ENCODE measurements at regions not wholly inside any gene's neighbourhood (a gene's known extent, or its start where the extent isn't known, plus 50 kb on each side); places are given as distances from the start of the nearest gene placed in this dataset.

DNA sequence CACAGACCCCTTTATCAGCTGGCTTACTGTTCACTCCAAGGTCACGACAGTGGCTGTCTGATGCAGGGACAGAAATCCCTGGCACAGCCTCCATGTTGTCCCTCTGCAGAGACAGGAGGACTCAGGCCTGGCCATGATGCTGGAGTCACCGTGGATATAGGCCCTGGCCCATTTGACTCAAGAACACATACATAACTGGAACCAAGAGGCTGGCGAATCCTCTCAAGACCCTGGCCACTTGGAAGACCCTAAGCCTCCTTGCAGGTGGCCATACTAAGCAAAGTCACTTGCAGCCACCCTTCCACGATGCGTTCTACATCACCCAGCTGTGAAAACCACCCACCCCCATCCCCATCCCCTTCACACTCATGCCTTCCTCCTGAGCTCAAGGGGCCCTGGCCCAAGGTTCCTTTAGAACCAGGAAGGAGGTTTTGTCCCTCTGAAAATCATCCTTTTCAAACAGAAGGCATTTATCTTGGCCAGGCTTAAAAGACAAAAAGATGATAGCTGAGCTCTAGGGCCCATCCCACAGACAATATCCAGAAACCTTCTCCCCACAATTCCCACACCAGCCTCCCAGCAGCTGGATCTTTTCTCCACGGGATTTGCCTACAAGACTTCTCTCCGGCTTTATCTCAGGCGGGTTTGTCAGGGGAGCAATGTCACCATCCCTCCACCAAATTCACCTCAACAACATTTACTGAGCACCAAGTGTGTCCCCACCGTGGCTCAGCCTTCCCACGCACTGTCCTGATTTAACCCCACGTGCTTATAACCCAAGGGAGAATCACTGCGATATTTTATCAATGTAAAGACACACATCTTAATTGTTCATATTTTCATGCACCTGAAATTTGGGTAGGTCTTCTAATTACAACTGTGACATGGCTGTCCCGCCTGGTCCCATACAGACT lies 123.4 kb upstream of the SERPIND1 start:
- intact Hi-C loops (cut with DNase I), result no loop called here
- Histone ChIP-seq H3K27ac (replicated peaks in 1 of 4) (no peak overlapping the region), H3K36me3 (no peaks in the 10 kb centered on the region), H3K4me1 (no peaks in the 10 kb centered on the region), H3K27me3 (no peaks in the 10 kb centered on the region), H3K4me3 (no peak overlapping the region), H3K9me3 (no peaks in the 10 kb centered on the region)
- 74% methylated on average over 13 of the region's 13 CpGs for WGBS
- DNase-seq (ENCODE audit: extremely low spot score), result peak; percentile 86
- TF ChIP-seq CTCF (IDR thresholded peaks at IDR 0.05), result no peak
- TF ChIP-seq POLR2A (IDR thresholded peaks at IDR 0.05; ENCODE audit: low read depth), result no peak
- TF ChIP-seq POLR2AphosphoS5 (IDR thresholded peaks at IDR 0.05), result no peak
- no peak for TF ChIP-seq EP300 (IDR thresholded peaks at IDR 0.05)

GRCh38 chr22:20651286-20651685 lies 122.6 kb upstream of the SERPIND1 start:
- Histone ChIP-seq H3K4me1 (no peaks in the 10 kb centered on the region), H3K36me3 (no peaks in the 10 kb centered on the region), H3K27me3 (no peaks in the 10 kb centered on the region), H3K27ac (replicated peaks in 1 of 4) (no peak overlapping the region), H3K4me3 (no peak overlapping the region), H3K9me3 (no peaks in the 10 kb centered on the region)
- 77% methylated on average over 2 of the region's 2 CpGs for WGBS
- no peak for TF ChIP-seq POLR2AphosphoS5 (IDR thresholded peaks at IDR 0.05)
- no peak for TF ChIP-seq POLR2A (IDR thresholded peaks at IDR 0.05; ENCODE audit: low read depth)
- TF ChIP-seq CTCF (IDR thresholded peaks at IDR 0.05), result no peak
- no peak for TF ChIP-seq EP300 (IDR thresholded peaks at IDR 0.05)
- peak; percentile 70 for DNase-seq (ENCODE audit: extremely low spot score)
- intact Hi-C loops (cut with DNase I), result no loop called here

GRCh38 chr22:20652130-20652529 lies 121.8 kb upstream of the SERPIND1 start:
- intact Hi-C loops (cut with DNase I), result no loop called here
- peak; percentile 19 for DNase-seq (ENCODE audit: extremely low spot score)
- 94% methylated on average over 6 of the region's 6 CpGs for WGBS

DNA sequence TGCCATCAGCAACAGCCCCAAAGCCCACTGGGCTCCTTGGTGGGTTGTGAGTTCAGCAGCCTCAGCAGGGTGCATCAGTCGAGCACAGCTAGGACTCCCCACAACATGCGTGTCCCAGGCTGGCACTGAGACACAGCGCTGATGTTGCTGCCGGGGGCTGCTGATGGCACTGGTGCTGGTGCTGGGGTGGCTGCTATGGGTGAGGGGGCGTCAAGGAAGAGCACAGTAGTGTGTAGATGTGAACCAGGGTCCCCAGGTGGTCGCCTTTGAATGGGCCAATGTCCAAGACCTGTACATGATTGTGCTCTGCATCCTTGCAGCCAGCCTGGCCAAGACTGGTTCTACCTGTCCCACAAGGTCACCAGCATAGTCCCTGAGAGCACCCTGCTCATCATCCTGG lies 121.3 kb upstream of the SERPIND1 start:
- Histone ChIP-seq H3K36me3 (no peaks in the 10 kb centered on the region), H3K9me3 (no peaks in the 10 kb centered on the region), H3K4me1 (no peaks in the 10 kb centered on the region), H3K27ac (replicated peaks in 1 of 4) (no peak overlapping the region), H3K4me3 (no peak overlapping the region), H3K27me3 (no peaks in the 10 kb centered on the region)
- TF ChIP-seq CTCF (IDR thresholded peaks at IDR 0.05) (no peak), POLR2A (IDR thresholded peaks at IDR 0.05; ENCODE audit: low read depth) (no peak), EP300 (IDR thresholded peaks at IDR 0.05) (no peak), POLR2AphosphoS5 (IDR thresholded peaks at IDR 0.05) (no peak)
- WGBS, result 93% methylated on average over 5 of the region's 6 CpGs
- intact Hi-C loops (cut with DNase I), result no loop called here
- peak; percentile 85 for DNase-seq (ENCODE audit: extremely low spot score)

More at GRCh38 chr22:20652130-20652529, 121.8 kb upstream of the SERPIND1 start:
- H3K9me3 ChIP-seq, result no peaks in the 10 kb centered on the region
- no peak overlapping the region for H3K4me3 ChIP-seq
- H3K27me3 ChIP-seq, result no peaks in the 10 kb centered on the region
- no peak for TF ChIP-seq POLR2A (IDR thresholded peaks at IDR 0.05; ENCODE audit: low read depth)
- TF ChIP-seq POLR2AphosphoS5 (IDR thresholded peaks at IDR 0.05), result no peak
- no peak for TF ChIP-seq CTCF (IDR thresholded peaks at IDR 0.05)
- no peak for TF ChIP-seq EP300 (IDR thresholded peaks at IDR 0.05)
- no peak overlapping the region for H3K27ac ChIP-seq (replicated peaks in 1 of 4)
- H3K36me3 ChIP-seq, result no peaks in the 10 kb centered on the region
- H3K4me1 ChIP-seq, result no peaks in the 10 kb centered on the region

Measured in esophagus muscularis mucosa (tissue), 4 donors.